B cell (primary cell): ENCODE measurements at regions not wholly inside any gene's neighbourhood (a gene's known extent, or its start where the extent isn't known, plus 50 kb on each side); places are given as distances from the start of the nearest gene placed in this dataset.
"Not testable (repeated sequence)": the region's sequence is repeated elsewhere in the genome, so short reads cannot be mapped to it uniquely, and the experiment has no call there.

Experiments
- ATAC-seq: fragments of 200-7000 bp; cut with Tn5 transposase; one replicate; pipeline ENCODE4 v1.10.0; 2021; ENCODE audit warnings: low read depth, mild to moderate bottlenecking, moderate number of reproducible peaks, moderate library complexity
- CTCF ChIA-PET: fragments of 350-600 bp; sonication (Branson Sonifier 250); formaldehyde crosslinking; loops from one replicate; lab custom pipeline; 2021; ENCODE audit warnings: antibody characterized with exemption, inconsistent platforms; lab: Charles Lee
- POLR2A ChIA-PET: fragments of 350-600 bp; sonication (Branson Sonifier 250); formaldehyde crosslinking; loops from one replicate; lab custom pipeline; 2021; ENCODE audit warnings: antibody characterized with exemption; lab: Charles Lee
- DNase-seq: peaks from one replicate; pipeline ENCODE4 v3.0.0; 2013
- H2AFZ ChIP-seq: 2 replicates; pipeline ENCODE4 v1.6.1; 2012; ENCODE audit warnings: mild to moderate bottlenecking, low read depth, low read length; ENCODE audit not compliant: insufficient read depth, poor library complexity, severe bottlenecking
- H3K27ac ChIP-seq, 2 donors: 1 replicate in 1 of 2; 2 replicates in 1 of 2; pipeline ENCODE4 v1.5.1; 2012 to 2013; ENCODE audit warnings: low read length in 2 of 2, mild to moderate bottlenecking in 2 of 2, moderate library complexity in 1 of 2
- H3K27me3 ChIP-seq, 4 experiments: fragments of 200-600 bp in 1 of 4; sonication (generic) in 1 of 4; replicated peaks in 1 of 4; 1 replicate in 2 of 4; 2 replicates in 2 of 4; pipeline versions ENCODE4 v1.6.1 to v1.7.0; 2013 to 2016; ENCODE audit warnings: low read length in 3 of 4, mild to moderate bottlenecking in 2 of 4, mixed read lengths in 1 of 4, moderate library complexity in 1 of 4; ENCODE audit not compliant: insufficient read depth in 4 of 4, control insufficient read depth in 3 of 4; ENCODE audit errors: control extremely low read depth in 1 of 4
- H3K36me3 ChIP-seq, 2 experiments: replicated peaks in 1 of 2; 1 replicate in 1 of 2; 2 replicates in 1 of 2; pipeline versions ENCODE4 v1.6.1 to v1.7.1; 2013; ENCODE audit warnings: low read length in 1 of 2; ENCODE audit not compliant: insufficient read depth in 2 of 2, control insufficient read depth in 1 of 2; ENCODE audit errors: control extremely low read depth in 1 of 2, extremely low read depth in 1 of 2
- H3K4me1 ChIP-seq, 2 donors: fragments of 200-600 bp in 1 of 2; sonication (generic) in 1 of 2; 1 replicate in 1 of 2; 2 replicates in 1 of 2; pipeline versions ENCODE4 v1.5.1 to v1.6.1; 2013 to 2017; ENCODE audit warnings: low read length in 2 of 2; ENCODE audit not compliant: control insufficient read depth in 2 of 2, insufficient read depth in 2 of 2
- H3K4me2 ChIP-seq: replicated peaks from 2 replicates; pipeline ENCODE3; 2012; ENCODE audit warnings: mild to moderate bottlenecking, low read depth, low read length; ENCODE audit not compliant: poor library complexity, severe bottlenecking
- H3K4me3 ChIP-seq, 5 experiments: fragments of 200-600 bp in 1 of 5; sonication (generic) in 1 of 5; 1 replicate in 3 of 5; 2 replicates in 2 of 5; pipeline versions ENCODE4 v1.5.1 to v1.7.0; 2011 to 2016; ENCODE audit warnings: low read length in 4 of 5, mild to moderate bottlenecking in 4 of 5, low read depth in 2 of 5, control low read depth in 1 of 5, moderate library complexity in 1 of 5; ENCODE audit not compliant: insufficient read depth in 1 of 5; ENCODE audit errors: control extremely low read depth in 1 of 5, extremely low read depth in 1 of 5
- H3K79me2 ChIP-seq: fragments of 200-600 bp; sonication (generic); one replicate; pipeline ENCODE4 v1.6.0; 2016; ENCODE audit warnings: low read length; ENCODE audit not compliant: control insufficient read depth, insufficient read depth
- H3K9ac ChIP-seq: fragments of 200-600 bp; sonication (generic); 2 replicates; pipeline ENCODE4 v1.6.1; 2017; ENCODE audit warnings: mild to moderate bottlenecking, low read length, moderate library complexity
- H3K9me3 ChIP-seq, 3 donors: one replicate each; pipeline versions ENCODE4 v1.6.1 to v1.7.1; 2013; ENCODE audit warnings: low read length in 2 of 3; ENCODE audit not compliant: control insufficient read depth in 2 of 3, insufficient read depth in 1 of 3; ENCODE audit errors: control extremely low read depth in 1 of 3
- H4K20me1 ChIP-seq: 2 replicates; pipeline ENCODE4 v1.6.0; 2012; ENCODE audit warnings: mild to moderate bottlenecking, low read length; ENCODE audit not compliant: insufficient read depth, control insufficient read depth, poor library complexity, severe bottlenecking
- H3K27ac Mint-ChIP-seq: one replicate; pipeline ENCODE4 v1.8.0; 2021; ENCODE audit warnings: mixed read lengths
- H3K27me3 Mint-ChIP-seq: one replicate; pipeline ENCODE4 v1.8.0; 2021; ENCODE audit warnings: mixed read lengths
- H3K4me1 Mint-ChIP-seq: one replicate; pipeline ENCODE4 v1.8.0; 2021; ENCODE audit warnings: mixed read lengths
- H3K4me3 Mint-ChIP-seq: one replicate; pipeline ENCODE4 v1.8.0; 2021; ENCODE audit warnings: mixed read lengths
- H3K9me3 Mint-ChIP-seq: one replicate; pipeline ENCODE4 v1.8.0; 2022; ENCODE audit warnings: mixed read lengths; ENCODE audit not compliant: insufficient read depth
- EZH2 ChIP-seq: IDR thresholded peaks from 2 replicates; pipeline ENCODE4 v1.6.1; 2012; ENCODE audit warnings: borderline replicate concordance, low read depth, mild to moderate bottlenecking, moderate library complexity, low read length; ENCODE audit not compliant: insufficient read depth, poor library complexity, severe bottlenecking
- WGBS: methylation state at CpG from one replicate; pipeline ENCODE4 v1.1.5; 2013; ENCODE audit warnings: missing lambda C conversion rate; ENCODE audit not compliant: insufficient coverage; 5-methylcytosine and 5-hydroxymethylcytosine counted together
- intact Hi-C: fragments of 100-400 bp; cut with micrococcal nuclease; formaldehyde crosslinking; loops from one replicate; pipeline ENCODE4 v1.10.0; 2022
- TF ChIP-seq, protein P1 (sequence below): fragments of 200-600 bp; IDR thresholded peaks from one replicate; pipeline ENCODE4 v1.8.0; 2022; ENCODE audit warnings: antibody characterized with exemption, mild to moderate bottlenecking

DNA sequence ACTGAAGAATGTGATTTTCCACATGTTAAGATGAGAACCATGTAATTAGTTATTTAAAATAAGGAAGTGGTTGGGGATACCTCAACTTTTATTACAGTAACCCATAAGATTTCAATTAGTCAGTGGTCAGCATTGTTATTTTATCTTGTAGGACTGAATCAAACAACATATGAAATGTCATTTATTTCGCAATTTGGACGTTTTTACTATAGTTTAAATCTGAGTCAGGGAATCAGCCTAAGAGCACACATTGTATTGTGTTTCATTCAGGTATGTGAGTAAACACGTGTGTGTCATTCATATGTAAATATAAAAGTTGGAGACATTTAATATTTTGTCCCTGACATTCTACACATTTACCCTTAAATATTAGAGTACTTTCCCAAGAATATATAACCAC, 1418.7 kb downstream of the GRIK2 start:
- Mint-ChIP-seq H3K4me3 (no peak overlapping the region), H3K4me1 (no peaks in the 10 kb centered on the region), H3K27ac (no peak overlapping the region), H3K27me3 (no peaks in the 10 kb centered on the region), H3K9me3 (no peaks in the 10 kb centered on the region)
- no peaks in the 10 kb centered on the region for H3K79me2 ChIP-seq
- intact Hi-C loops: no loop called here
- no peak for TF ChIP-seq EZH2
- TF ChIP-seq, protein P1, sequence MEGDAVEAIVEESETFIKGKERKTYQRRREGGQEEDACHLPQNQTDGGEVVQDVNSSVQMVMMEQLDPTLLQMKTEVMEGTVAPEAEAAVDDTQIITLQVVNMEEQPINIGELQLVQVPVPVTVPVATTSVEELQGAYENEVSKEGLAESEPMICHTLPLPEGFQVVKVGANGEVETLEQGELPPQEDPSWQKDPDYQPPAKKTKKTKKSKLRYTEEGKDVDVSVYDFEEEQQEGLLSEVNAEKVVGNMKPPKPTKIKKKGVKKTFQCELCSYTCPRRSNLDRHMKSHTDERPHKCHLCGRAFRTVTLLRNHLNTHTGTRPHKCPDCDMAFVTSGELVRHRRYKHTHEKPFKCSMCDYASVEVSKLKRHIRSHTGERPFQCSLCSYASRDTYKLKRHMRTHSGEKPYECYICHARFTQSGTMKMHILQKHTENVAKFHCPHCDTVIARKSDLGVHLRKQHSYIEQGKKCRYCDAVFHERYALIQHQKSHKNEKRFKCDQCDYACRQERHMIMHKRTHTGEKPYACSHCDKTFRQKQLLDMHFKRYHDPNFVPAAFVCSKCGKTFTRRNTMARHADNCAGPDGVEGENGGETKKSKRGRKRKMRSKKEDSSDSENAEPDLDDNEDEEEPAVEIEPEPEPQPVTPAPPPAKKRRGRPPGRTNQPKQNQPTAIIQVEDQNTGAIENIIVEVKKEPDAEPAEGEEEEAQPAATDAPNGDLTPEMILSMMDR: no peak
- no peak overlapping the region for H2AFZ ChIP-seq
- DNase-seq: no peak
- no peak overlapping the region for H3K4me2 ChIP-seq
- ATAC-seq: no peak
- H3K9me3 ChIP-seq: peaks cover 0 to 6% (median 0%) of the 10 kb centered on the region in 3 donors
- no peaks in the 10 kb centered on the region for H3K36me3 ChIP-seq
- ChIA-PET POLR2A (no interaction called here), CTCF (no interaction called here)
- no peaks in the 10 kb centered on the region for H3K4me1 ChIP-seq
- H3K27ac ChIP-seq: no peak overlapping the region
- no peaks in the 10 kb centered on the region for H4K20me1 ChIP-seq
- no peak overlapping the region for H3K4me3 ChIP-seq
- no peaks in the 10 kb centered on the region for H3K27me3 ChIP-seq
- no CpG with 5 or more reads among the region's 3 CpGs for WGBS
- no peak overlapping the region for H3K9ac ChIP-seq

DNA sequence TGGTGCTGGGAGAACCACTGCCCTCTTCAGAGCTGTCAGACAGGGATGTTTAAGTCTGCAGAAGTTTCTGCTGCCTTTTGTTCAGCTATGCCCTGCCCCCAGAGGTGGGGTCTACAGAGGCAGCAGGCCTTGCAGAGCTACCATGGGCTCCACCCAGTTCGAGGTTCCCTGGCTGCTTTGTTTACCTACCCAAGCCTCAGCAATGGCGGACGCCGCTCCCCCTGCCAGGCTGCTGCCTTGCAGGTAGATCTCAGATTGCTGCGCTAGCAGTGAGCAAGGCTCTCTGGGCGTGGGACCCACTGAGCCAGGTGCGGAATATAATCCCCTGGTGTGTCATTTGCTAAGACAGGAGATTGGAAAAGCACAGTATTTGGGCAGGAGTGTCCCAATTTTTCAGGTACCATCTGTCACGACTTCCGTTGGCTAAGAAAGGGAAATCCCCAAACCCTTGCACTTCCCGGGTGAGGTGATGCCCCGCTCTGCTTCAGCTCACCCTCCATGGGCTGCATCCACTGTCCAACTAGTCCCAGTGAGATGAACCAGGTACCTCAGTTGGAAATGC, 1415.5 kb downstream of the GRIK2 start:
- H3K4me3 ChIP-seq, intact Hi-C loops, POLR2A ChIA-PET, H3K36me3 ChIP-seq, H3K4me3 Mint-ChIP-seq, H3K79me2 ChIP-seq, H2AFZ ChIP-seq, H3K27me3 ChIP-seq, DNase-seq, H3K9ac ChIP-seq, H3K4me1 ChIP-seq, H3K9me3 ChIP-seq, CTCF ChIA-PET, H3K27me3 Mint-ChIP-seq, H3K27ac ChIP-seq, H3K4me2 ChIP-seq, H3K27ac Mint-ChIP-seq, H3K4me1 Mint-ChIP-seq, H3K9me3 Mint-ChIP-seq, ATAC-seq, H4K20me1 ChIP-seq: not testable (repeated sequence)
- 94% methylated on average over 9 of the region's 11 CpGs for WGBS
